MM.1S (cell line): ENCODE measurements at regions not wholly inside any gene's neighbourhood (a gene's known extent, or its start where the extent isn't known, plus 50 kb on each side); places are given as distances from the start of the nearest gene placed in this dataset.

Source experiments
- CTCF ChIP-seq: fragments of 300-600 bp; sonication (generic); IDR thresholded peaks from 2 replicates; pipeline ENCODE4 v1.5.1; 2016; ENCODE audit warnings: antibody characterized with exemption, low read length, mixed read lengths
- EZH2phosphoT487 ChIP-seq: fragments of 300-600 bp; sonication (generic); IDR thresholded peaks from 2 replicates; pipeline ENCODE4 v1.6.1; 2018; ENCODE audit warnings: antibody characterized with exemption, low read length

- no peak for TF ChIP-seq CTCF
- TF ChIP-seq EZH2phosphoT487, result no peak
These were observed 553.2 kb upstream of the NETO1 start for GRCh38 chr18:73421010-73421409.
